CD14-positive monocyte (primary cell): ENCODE measurements at regions not wholly inside any gene's neighbourhood (a gene's known extent, or its start where the extent isn't known, plus 50 kb on each side); places are given as distances from the start of the nearest gene placed in this dataset.
"Not testable (repeated sequence)": the region's sequence is repeated elsewhere in the genome, so short reads cannot be mapped to it uniquely, and the experiment has no call there.

ENCODE experiments used
- DNase-seq, 3 donors: peaks; one replicate each; pipeline ENCODE4 v3.0.0-alpha.2; 2011 to 2022
- H2AFZ ChIP-seq: 2 replicates; pipeline ENCODE4 v1.6.0; 2012; ENCODE audit warnings: mild to moderate bottlenecking, low read depth, low read length, inconsistent platforms; ENCODE audit not compliant: insufficient read depth, poor library complexity, severe bottlenecking
- H3K27ac ChIP-seq, 2 donors: 1 replicate in 1 of 2; 2 replicates in 1 of 2; pipeline ENCODE4 v1.5.1; 2012 to 2013; ENCODE audit warnings: low read length in 2 of 2, control low read depth in 1 of 2, inconsistent platforms in 1 of 2, low read depth in 1 of 2, mild to moderate bottlenecking in 1 of 2
- H3K27me3 ChIP-seq, 2 donors: one replicate each; pipeline versions ENCODE4 v1.6.0 to v1.6.1; 2011 to 2013; ENCODE audit warnings: low read length in 2 of 2; ENCODE audit not compliant: control insufficient read depth in 2 of 2, insufficient read depth in 2 of 2
- H3K36me3 ChIP-seq, 2 donors: replicated peaks in 1 of 2; 1 replicate in 1 of 2; 2 replicates in 1 of 2; pipeline versions ENCODE4 v1.5.1 to v1.6.1; 2012 to 2013; ENCODE audit warnings: low read length in 2 of 2, control low read depth in 1 of 2, inconsistent platforms in 1 of 2, mild to moderate bottlenecking in 1 of 2; ENCODE audit not compliant: insufficient read depth in 2 of 2, control insufficient read depth in 1 of 2
- H3K4me1 ChIP-seq, 2 donors: 1 replicate in 1 of 2; 2 replicates in 1 of 2; pipeline versions ENCODE4 v1.5.1 to v1.6.1; 2012 to 2013; ENCODE audit warnings: low read length in 2 of 2, control low read depth in 1 of 2, inconsistent platforms in 1 of 2, mild to moderate bottlenecking in 1 of 2, moderate library complexity in 1 of 2; ENCODE audit not compliant: insufficient read depth in 2 of 2, control insufficient read depth in 1 of 2
- H3K4me2 ChIP-seq: replicated peaks from 2 replicates; pipeline ENCODE3; 2012; ENCODE audit warnings: low read length, moderate library complexity, mild to moderate bottlenecking; ENCODE audit not compliant: poor library complexity, severe bottlenecking; ENCODE audit errors: extremely low read depth
- H3K4me3 ChIP-seq, 3 experiments: fragments of 200-600 bp in 1 of 3; sonication (generic) in 1 of 3; replicated peaks in 1 of 3; 1 replicate in 2 of 3; 2 replicates in 1 of 3; pipeline ENCODE4 v1.5.1; 2011 to 2013; ENCODE audit warnings: low read length in 3 of 3, mild to moderate bottlenecking in 3 of 3, control low read depth in 2 of 3, low read depth in 2 of 3, inconsistent platforms in 1 of 3, moderate library complexity in 1 of 3
- H3K79me2 ChIP-seq: 2 replicates; pipeline ENCODE4 v1.6.0; 2012; ENCODE audit warnings: mild to moderate bottlenecking, control low read depth, inconsistent platforms, low read length, moderate library complexity; ENCODE audit not compliant: insufficient read depth
- H3K9ac ChIP-seq: 2 replicates; pipeline ENCODE4 v1.6.0; 2017; ENCODE audit warnings: low read length, mild to moderate bottlenecking; ENCODE audit not compliant: insufficient read depth, poor library complexity, severe bottlenecking
- H3K9me3 ChIP-seq, 2 donors: replicated peaks in 1 of 2; 1 replicate in 1 of 2; 2 replicates in 1 of 2; pipeline versions ENCODE4 v1.5.1 to v1.6.1; 2012 to 2013; ENCODE audit warnings: low read length in 2 of 2, control low read depth in 1 of 2; ENCODE audit not compliant: control insufficient read depth in 1 of 2, insufficient read depth in 1 of 2
- H4K20me1 ChIP-seq: 2 replicates; pipeline ENCODE4 v1.6.0; 2012; ENCODE audit warnings: mild to moderate bottlenecking, low read length, control low read depth, moderate library complexity; ENCODE audit not compliant: insufficient read depth
- H3K27ac Mint-ChIP-seq, 7 donors: one replicate each; pipeline ENCODE4 v1.8.0; 2020; ENCODE audit warnings: mild to moderate bottlenecking in 7 of 7, mixed read lengths in 7 of 7, moderate library complexity in 6 of 7, inconsistent platforms in 2 of 7
- H3K27me3 Mint-ChIP-seq, 3 donors: one replicate each; pipeline ENCODE4 v1.8.0; 2021 to 2022; ENCODE audit warnings: low read depth in 3 of 3, mild to moderate bottlenecking in 3 of 3, mixed read lengths in 3 of 3, moderate library complexity in 3 of 3, inconsistent platforms in 1 of 3
- H3K36me3 Mint-ChIP-seq, 2 donors: one replicate each; pipeline ENCODE4 v1.8.0; 2020; ENCODE audit warnings: mixed read lengths in 2 of 2, inconsistent platforms in 1 of 2, mild to moderate bottlenecking in 1 of 2
- H3K4me1 Mint-ChIP-seq: one replicate; pipeline ENCODE4 v1.8.0; 2020; ENCODE audit warnings: mild to moderate bottlenecking, mixed read lengths
- H3K4me3 Mint-ChIP-seq, 2 donors: one replicate each; pipeline ENCODE4 v1.8.0; 2020; ENCODE audit warnings: mild to moderate bottlenecking in 2 of 2, mixed read lengths in 2 of 2, moderate library complexity in 1 of 2
- H3K9me3 Mint-ChIP-seq, 7 donors: one replicate each; pipeline ENCODE4 v1.8.0; 2020 to 2022; ENCODE audit warnings: mixed read lengths in 7 of 7, mild to moderate bottlenecking in 6 of 7, moderate library complexity in 6 of 7, inconsistent platforms in 2 of 7
- WGBS: methylation state at CpG from one replicate; pipeline ENCODE4 v1.1.5; 2013; ENCODE audit warnings: missing lambda C conversion rate; ENCODE audit not compliant: insufficient coverage; 5-methylcytosine and 5-hydroxymethylcytosine counted together
- intact Hi-C, 2 donors: fragments of 100-400 bp; cut with micrococcal nuclease; formaldehyde crosslinking; loops; one replicate each; pipeline versions ENCODE4 v1.15.0 to v1.15.1; 2023
- TF ChIP-seq, protein P1 (sequence below): fragments of 200-600 bp; IDR thresholded peaks from one replicate; pipeline ENCODE4 v1.8.0; 2022; ENCODE audit warnings: antibody characterized with exemption, mild to moderate bottlenecking

DNA sequence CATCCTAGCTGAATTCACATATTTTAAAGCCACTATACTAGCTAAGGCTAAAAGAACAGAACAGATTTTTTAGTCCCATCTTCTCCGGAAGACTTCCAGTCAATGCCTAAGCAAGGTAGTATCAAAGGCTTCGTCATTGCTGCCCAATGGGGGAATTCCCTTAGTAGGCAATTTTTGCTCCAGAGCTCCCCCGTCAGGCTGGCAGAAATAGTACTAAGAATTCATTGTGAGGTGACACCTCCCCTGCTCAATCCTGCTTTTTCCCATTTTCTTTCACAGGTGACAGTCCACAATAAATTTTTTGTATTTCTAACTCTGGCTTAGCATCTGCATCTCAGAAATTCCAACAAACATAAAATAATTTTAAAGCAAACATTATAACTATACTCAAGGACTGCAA is 52.8 kb upstream of the SRSF6 start:
- no CpG with 5 or more reads among the region's 3 CpGs for WGBS
- no peaks in the 10 kb centered on the region for H4K20me1 ChIP-seq
- peaks cover 0 to 9% of the 10 kb centered on the region in 2 donors for H3K9me3 ChIP-seq
- H3K4me3 ChIP-seq, result no peak overlapping the region
- no peaks in the 10 kb centered on the region for H3K4me1 Mint-ChIP-seq
- H3K27me3 Mint-ChIP-seq, result peaks cover 0 to 8% (median 2%) of the 10 kb centered on the region in 3 donors
- no peaks in the 10 kb centered on the region for H3K27me3 ChIP-seq
- no peak for DNase-seq
- H3K27ac ChIP-seq, result no peak overlapping the region
- H3K4me2 ChIP-seq, result no peak overlapping the region
- H2AFZ ChIP-seq, result no peak overlapping the region
- H3K36me3 ChIP-seq, result no peaks in the 10 kb centered on the region
- no peak overlapping the region for H3K9ac ChIP-seq
- H3K27ac Mint-ChIP-seq, result no peak overlapping the region
- H3K9me3 Mint-ChIP-seq, result peaks cover 4 to 22% (median 12%) of the 10 kb centered on the region in 7 donors
- TF ChIP-seq, protein P1, sequence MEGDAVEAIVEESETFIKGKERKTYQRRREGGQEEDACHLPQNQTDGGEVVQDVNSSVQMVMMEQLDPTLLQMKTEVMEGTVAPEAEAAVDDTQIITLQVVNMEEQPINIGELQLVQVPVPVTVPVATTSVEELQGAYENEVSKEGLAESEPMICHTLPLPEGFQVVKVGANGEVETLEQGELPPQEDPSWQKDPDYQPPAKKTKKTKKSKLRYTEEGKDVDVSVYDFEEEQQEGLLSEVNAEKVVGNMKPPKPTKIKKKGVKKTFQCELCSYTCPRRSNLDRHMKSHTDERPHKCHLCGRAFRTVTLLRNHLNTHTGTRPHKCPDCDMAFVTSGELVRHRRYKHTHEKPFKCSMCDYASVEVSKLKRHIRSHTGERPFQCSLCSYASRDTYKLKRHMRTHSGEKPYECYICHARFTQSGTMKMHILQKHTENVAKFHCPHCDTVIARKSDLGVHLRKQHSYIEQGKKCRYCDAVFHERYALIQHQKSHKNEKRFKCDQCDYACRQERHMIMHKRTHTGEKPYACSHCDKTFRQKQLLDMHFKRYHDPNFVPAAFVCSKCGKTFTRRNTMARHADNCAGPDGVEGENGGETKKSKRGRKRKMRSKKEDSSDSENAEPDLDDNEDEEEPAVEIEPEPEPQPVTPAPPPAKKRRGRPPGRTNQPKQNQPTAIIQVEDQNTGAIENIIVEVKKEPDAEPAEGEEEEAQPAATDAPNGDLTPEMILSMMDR, result peak; percentile 26
- H3K4me3 Mint-ChIP-seq, result no peak overlapping the region
- intact Hi-C loops, result no loop called here
- H3K36me3 Mint-ChIP-seq, result no peaks in the 10 kb centered on the region
- H3K4me1 ChIP-seq, result no peaks in the 10 kb centered on the region
- no peaks in the 10 kb centered on the region for H3K79me2 ChIP-seq

DNA sequence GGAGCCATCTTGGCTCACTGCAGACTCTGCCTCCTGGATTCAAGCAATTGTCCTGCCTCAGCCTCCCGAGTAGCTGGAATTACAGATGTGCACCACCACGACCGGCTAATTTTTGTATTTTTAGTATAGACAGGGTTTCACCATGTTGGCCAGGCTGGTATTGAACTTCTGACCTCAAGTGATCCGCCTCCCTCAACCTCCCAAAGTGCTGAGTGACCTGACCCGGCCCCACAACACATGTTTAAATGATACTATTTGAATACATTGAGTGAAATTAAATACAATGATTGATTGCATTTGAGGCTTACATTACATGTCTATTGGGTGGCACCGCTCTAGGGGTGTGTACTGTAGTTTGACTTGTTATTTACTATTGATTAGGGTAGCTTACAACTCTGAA is 56.8 kb upstream of the SRSF6 start:
- DNase-seq, H3K36me3 ChIP-seq, intact Hi-C loops, H3K36me3 Mint-ChIP-seq, H4K20me1 ChIP-seq, H3K27ac Mint-ChIP-seq, H3K27ac ChIP-seq, H3K4me2 ChIP-seq, H3K4me1 ChIP-seq, H3K9ac ChIP-seq, H3K4me3 ChIP-seq, H3K9me3 ChIP-seq, H2AFZ ChIP-seq, H3K4me3 Mint-ChIP-seq, H3K27me3 Mint-ChIP-seq, H3K79me2 ChIP-seq, H3K9me3 Mint-ChIP-seq, H3K27me3 ChIP-seq, H3K4me1 Mint-ChIP-seq: not testable (repeated sequence)
- no CpG with 5 or more reads among the region's 6 CpGs for WGBS
